ENCODE measurements at regions not wholly inside any gene's neighbourhood (a gene's known extent, or its start where the extent isn't known, plus 50 kb on each side); places are given as distances from the start of the nearest gene placed in this dataset.

- no peak for DNase-seq (ENCODE audit: low spot score)
These were observed 99.9 kb upstream of the TIAM1 start for GRCh38 chr21:31443736-31444521.

GRCh38 chr21:31442339-31442738, 98.3 kb upstream of the TIAM1 start:
- no peak overlapping the region for H3K4me3 ChIP-seq

More at GRCh38 chr21:31443736-31444521, 99.9 kb upstream of the TIAM1 start:
- TF ChIP-seq, protein P1, sequence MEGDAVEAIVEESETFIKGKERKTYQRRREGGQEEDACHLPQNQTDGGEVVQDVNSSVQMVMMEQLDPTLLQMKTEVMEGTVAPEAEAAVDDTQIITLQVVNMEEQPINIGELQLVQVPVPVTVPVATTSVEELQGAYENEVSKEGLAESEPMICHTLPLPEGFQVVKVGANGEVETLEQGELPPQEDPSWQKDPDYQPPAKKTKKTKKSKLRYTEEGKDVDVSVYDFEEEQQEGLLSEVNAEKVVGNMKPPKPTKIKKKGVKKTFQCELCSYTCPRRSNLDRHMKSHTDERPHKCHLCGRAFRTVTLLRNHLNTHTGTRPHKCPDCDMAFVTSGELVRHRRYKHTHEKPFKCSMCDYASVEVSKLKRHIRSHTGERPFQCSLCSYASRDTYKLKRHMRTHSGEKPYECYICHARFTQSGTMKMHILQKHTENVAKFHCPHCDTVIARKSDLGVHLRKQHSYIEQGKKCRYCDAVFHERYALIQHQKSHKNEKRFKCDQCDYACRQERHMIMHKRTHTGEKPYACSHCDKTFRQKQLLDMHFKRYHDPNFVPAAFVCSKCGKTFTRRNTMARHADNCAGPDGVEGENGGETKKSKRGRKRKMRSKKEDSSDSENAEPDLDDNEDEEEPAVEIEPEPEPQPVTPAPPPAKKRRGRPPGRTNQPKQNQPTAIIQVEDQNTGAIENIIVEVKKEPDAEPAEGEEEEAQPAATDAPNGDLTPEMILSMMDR (IDR thresholded peaks at IDR 0.05) = no peak
- Histone ChIP-seq H3K4me3 (no peak overlapping the region), H3K27ac (peak overlapping the region in 1 of 2 donors; percentile 49)

DNA sequence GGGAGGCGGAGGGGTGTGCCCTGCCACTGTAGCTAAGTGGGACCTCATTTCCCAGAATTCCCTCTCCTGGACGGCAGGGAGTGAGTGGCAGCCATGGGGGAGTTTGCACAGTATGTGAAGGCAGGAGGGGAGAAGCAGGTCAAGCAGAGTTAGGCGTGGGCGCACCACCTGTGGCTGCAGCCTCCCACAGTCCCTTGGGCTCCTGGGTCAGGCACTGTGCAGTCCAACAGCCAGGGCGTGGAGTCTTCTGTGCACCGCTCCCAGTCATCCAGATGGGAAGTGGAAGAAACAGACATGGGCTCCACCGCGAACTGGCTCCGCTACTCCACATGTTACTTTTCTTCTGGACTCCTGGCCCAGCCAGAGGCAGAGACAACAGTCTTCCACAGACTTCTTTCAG, 85.4 kb upstream of the TIAM1 start:
- H3K27ac ChIP-seq = no peak overlapping the region

More at GRCh38 chr21:31442339-31442738, 98.3 kb upstream of the TIAM1 start:
- H3K27ac ChIP-seq = no peak overlapping the region
- TF ChIP-seq, protein P1 (IDR thresholded peaks at IDR 0.05) = no peak
- DNase-seq (ENCODE audit: low spot score) = no peak

DNA sequence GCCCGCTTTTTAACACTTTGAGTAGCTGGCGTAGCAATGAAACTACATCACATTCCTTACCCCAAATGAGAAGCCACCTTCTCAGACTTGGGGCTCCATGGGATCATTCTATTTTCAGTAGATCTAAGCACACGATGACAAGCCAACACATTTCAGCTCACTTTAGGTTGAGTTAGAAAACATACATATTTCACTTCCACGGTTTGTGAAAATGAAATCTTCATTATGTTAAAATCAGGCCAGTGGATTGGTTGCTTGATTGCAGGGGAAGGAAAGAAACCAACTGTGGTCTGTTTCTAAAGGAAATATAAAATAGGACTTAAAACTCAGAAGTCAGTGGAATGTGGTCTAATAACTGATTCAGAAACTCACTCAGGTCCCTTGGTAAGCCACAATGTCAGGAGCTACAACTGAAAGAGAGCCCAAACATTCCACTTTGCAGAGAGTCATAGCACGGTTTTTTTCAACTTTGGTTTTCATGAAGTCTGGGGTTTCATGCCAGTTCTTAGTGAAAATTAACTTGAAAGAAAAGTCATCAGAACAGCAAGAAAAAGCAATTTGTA, 82.3 kb upstream of the TIAM1 start:
- no peak for DNase-seq (ENCODE audit: low spot score)
- H3K4me3 ChIP-seq = no peak overlapping the region
- H3K27ac ChIP-seq = no peak overlapping the region
- TF ChIP-seq, protein P1 (IDR thresholded peaks at IDR 0.05) = no peak

More for the DNA sequence above, 85.4 kb upstream of the TIAM1 start:
- H3K4me3 ChIP-seq = no peak overlapping the region
- TF ChIP-seq, protein P1 (IDR thresholded peaks at IDR 0.05) = no peak
- no peak for DNase-seq (ENCODE audit: low spot score)

DNA sequence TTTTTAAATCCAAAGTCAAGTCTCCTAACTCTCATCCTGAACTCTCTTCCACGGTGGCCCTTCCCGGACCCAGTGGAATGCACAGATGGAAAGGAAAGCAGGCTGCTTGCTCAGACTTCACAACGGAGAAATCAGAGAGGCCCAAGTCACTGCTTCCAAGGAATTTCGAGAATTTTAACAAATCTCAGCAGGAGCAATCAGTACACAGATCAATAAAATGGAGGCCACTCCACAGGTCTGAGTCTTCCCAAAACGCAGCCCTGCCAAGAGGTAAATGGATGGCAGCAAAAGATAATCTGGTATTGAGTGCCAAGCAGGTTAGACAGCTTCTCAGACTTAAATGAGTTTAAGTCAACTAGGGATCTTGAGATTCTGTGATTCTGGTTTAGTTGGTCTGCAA, 81.1 kb upstream of the TIAM1 start:
- Histone ChIP-seq H3K27ac (no peak overlapping the region), H3K4me3 (no peak overlapping the region)
- TF ChIP-seq, protein P1 (IDR thresholded peaks at IDR 0.05) = no peak
- no peak for DNase-seq (ENCODE audit: low spot score)

DNA sequence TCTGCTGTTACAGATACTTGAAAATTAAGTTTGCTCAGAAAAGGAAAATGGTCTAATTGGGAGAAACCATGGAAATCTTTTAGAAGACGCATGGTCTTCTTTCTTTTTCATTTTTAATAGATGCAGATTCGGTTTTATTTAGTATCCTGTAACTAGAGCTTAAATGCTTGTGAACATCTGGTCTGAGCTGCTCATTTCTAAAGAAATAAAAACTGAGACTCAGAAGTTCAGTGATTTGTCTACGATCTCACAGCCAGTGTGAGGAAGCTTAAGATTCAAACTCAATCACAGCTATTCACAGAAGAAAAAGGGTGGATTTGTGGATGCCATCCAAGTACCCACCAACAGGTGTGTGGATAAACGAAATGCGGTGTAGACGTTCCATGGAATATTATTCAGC, 80.0 kb upstream of the TIAM1 start:
- no peak overlapping the region for H3K4me3 ChIP-seq
- H3K27ac ChIP-seq = no peak overlapping the region
- DNase-seq (ENCODE audit: low spot score) = no peak
- TF ChIP-seq, protein P1 (IDR thresholded peaks at IDR 0.05) = no peak

- no peak overlapping the region for H3K4me3 ChIP-seq
- no peak for DNase-seq (ENCODE audit: low spot score)
- TF ChIP-seq, protein P1 (IDR thresholded peaks at IDR 0.05) = no peak
- H3K27ac ChIP-seq = no peak overlapping the region
These were observed 76.9 kb upstream of the TIAM1 start for GRCh38 chr21:31420988-31421387.
